ENCODE measurements at regions not wholly inside any gene's neighbourhood (a gene's known extent, or its start where the extent isn't known, plus 50 kb on each side); places are given as distances from the start of the nearest gene placed in this dataset.

GRCh38 chr6:835476-836160, 142.7 kb upstream of the EXOC2 start:
- no peak for TF ChIP-seq POLR2A (IDR thresholded peaks at IDR 0.05; ENCODE audit: low read length)
- TF ChIP-seq GATA1 (IDR thresholded peaks at IDR 0.05; ENCODE audit: low read depth, low read length), result no peak
